ENCODE measurements at regions not wholly inside any gene's neighbourhood (a gene's known extent, or its start where the extent isn't known, plus 50 kb on each side); places are given as distances from the start of the nearest gene placed in this dataset.
A peak's percentile ranks its signal among the peaks of the same experiment; 100 is the strongest.

- Histone ChIP-seq H4K8ac (ENCODE audit: extremely low read depth, insufficient read depth, low read length) (no peak overlapping the region), H3K4me2 (ENCODE audit: insufficient read depth in 1 of 2, low read depth in 2 of 2, low read length in 2 of 2) (no peak overlapping the region), H3K4me3 (ENCODE audit: extremely low read depth in 1 of 4, insufficient read depth in 2 of 4, low read depth in 3 of 4, low read length in 4 of 4) (no peak overlapping the region), H3K36me3 (ENCODE audit: control insufficient read depth in 2 of 4, insufficient read depth in 4 of 4, low read length in 3 of 4) (no peaks in the 10 kb centered on the region), H3K27me3 (replicated peaks in 1 of 4; ENCODE audit: control insufficient read depth in 3 of 4, extremely low read depth in 1 of 4, insufficient read depth in 3 of 4, low read length in 3 of 4) (no peaks in the 10 kb centered on the region), H3K23ac (ENCODE audit: insufficient read length) (no peak overlapping the region), H2BK15ac (ENCODE audit: low read length) (no peak overlapping the region), H3K14ac (ENCODE audit: insufficient read length) (no peak overlapping the region), H4K20me1 (replicated peaks in 1 of 2; ENCODE audit: control insufficient read depth in 1 of 2, insufficient read depth in 2 of 2, low read length in 2 of 2) (no peaks in the 10 kb centered on the region), H2AK5ac (ENCODE audit: low read depth, low read length) (no peak overlapping the region), H4K5ac (ENCODE audit: insufficient read length, low read depth, low read length) (no peak overlapping the region), H3K9me3 (ENCODE audit: insufficient read depth in 2 of 2, low read depth in 1 of 2, low read length in 1 of 2) (no peaks in the 10 kb centered on the region), H2AFZ (ENCODE audit: low read length) (no peak overlapping the region), H2BK120ac (replicated peaks; ENCODE audit: low read depth, low read length) (no peak overlapping the region), H3K56ac (replicated peaks; ENCODE audit: insufficient read length, low read depth, low read length) (no peak overlapping the region), H4K91ac (replicated peaks; ENCODE audit: insufficient read length, low read length) (no peak overlapping the region), H3K79me1 (ENCODE audit: low read depth, low read length) (no peaks in the 10 kb centered on the region), H3K4me1 (replicated peaks in 1 of 4; ENCODE audit: control insufficient read depth in 3 of 4, insufficient read depth in 4 of 4, low read length in 3 of 4) (no peaks in the 10 kb centered on the region), H3K9ac (replicated peaks in 1 of 4; ENCODE audit: extremely low read depth in 1 of 4, low read depth in 3 of 4, low read length in 3 of 4) (peak overlapping the region in 1 of 4 experiments; percentile 34; a peak in 1 of 7 replicates), H3K27ac (ENCODE audit: low read depth, low read length) (no peak overlapping the region), H3K79me2 (ENCODE audit: control insufficient read depth in 1 of 2, insufficient read depth in 2 of 2, low read length in 2 of 2) (no peaks in the 10 kb centered on the region), H3K18ac (ENCODE audit: extremely low read depth, low read length) (no peak overlapping the region), H3K23me2 (ENCODE audit: low read depth, low read length) (no peaks in the 10 kb centered on the region; the same call in 1 of the 2 replicates), H2BK20ac (ENCODE audit: low read length) (no peak overlapping the region), H3K4ac (replicated peaks; ENCODE audit: insufficient read length, low read depth, low read length) (no peak overlapping the region), H2BK5ac (ENCODE audit: low read depth, low read length) (no peak overlapping the region), H2BK12ac (ENCODE audit: low read depth, low read length) (no peak overlapping the region)
- FAIRE-seq (no peak), DNase-seq (ENCODE audit: low read depth in 1 of 2, low spot score in 2 of 2) (no peak)
- POLR2A ChIA-PET (ENCODE audit: partially characterized antibody): no interaction called here
- CTCF ChIA-PET (ENCODE audit: partially characterized antibody): interaction anchor here (1.4 kb wide), 1 partner anchor 54 kb away, joined by 3 read pairs; no protein-coding TSS in a partner anchor
- no peak for TF ChIP-seq FOSL1 (IDR thresholded peaks at IDR 0.05; ENCODE audit: insufficient read depth, low read depth, low read length)
- no peak for TF ChIP-seq CHD2 (IDR thresholded peaks at IDR 0.05; ENCODE audit: low read length)
- TF ChIP-seq TAF1 (IDR thresholded peaks at IDR 0.05; ENCODE audit: low read depth, low read length): no peak
- TF ChIP-seq USF2 (IDR thresholded peaks at IDR 0.05; ENCODE audit: low read length): no peak
- no peak for TF ChIP-seq JUN (IDR thresholded peaks at IDR 0.05; ENCODE audit: low read depth, low read length)
- TF ChIP-seq TAF7 (optimal IDR thresholded peaks at IDR 0.05; ENCODE audit: borderline replicate concordance, low read depth, low read length): no peak
- TF ChIP-seq JUND (IDR thresholded peaks at IDR 0.05; ENCODE audit: low read length): no peak
- no peak for TF ChIP-seq BCL11A (IDR thresholded peaks at IDR 0.05; ENCODE audit: low read depth in 2 of 2, low read length in 2 of 2)
- no peak for TF ChIP-seq BRCA1 (IDR thresholded peaks at IDR 0.05; ENCODE audit: low read depth, low read length)
- no peak for TF ChIP-seq CREB1 (IDR thresholded peaks at IDR 0.05)
Observed at GRCh38 chr2:59988341-59988740, 565.1 kb downstream of the BCL11A start.
